ENCODE measurements at regions not wholly inside any gene's neighbourhood (a gene's known extent, or its start where the extent isn't known, plus 50 kb on each side); places are given as distances from the start of the nearest gene placed in this dataset.
"Not testable (repeated sequence)": the region's sequence is repeated elsewhere in the genome, so short reads cannot be mapped to it uniquely, and the experiment has no call there.

DNA sequence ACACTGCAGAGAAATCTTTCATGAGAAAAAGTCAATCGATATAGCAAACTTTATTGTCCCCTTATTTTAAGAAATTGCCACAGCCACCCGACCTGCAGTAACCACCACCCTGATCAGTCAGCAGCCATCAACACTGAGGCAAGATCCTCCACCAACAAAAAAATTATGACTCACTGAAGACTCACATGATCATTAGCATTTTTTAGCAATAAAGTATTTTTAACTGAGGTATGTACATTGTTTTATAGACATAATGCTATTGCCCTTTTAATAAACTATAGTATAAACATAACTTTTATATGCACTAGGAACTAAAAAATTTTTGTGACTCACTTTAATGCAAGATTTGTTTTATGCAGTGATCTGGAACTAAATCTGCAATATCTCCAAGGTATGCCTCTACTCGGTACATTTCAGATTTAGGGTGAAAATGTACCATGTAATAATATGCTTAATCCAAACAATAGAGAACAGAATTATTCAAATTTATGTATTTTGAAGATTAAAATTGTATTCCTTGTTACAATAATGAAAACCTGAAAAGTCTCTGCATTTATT is 79.2 kb upstream of the CEP126 start:
- Histone ChIP-seq H3K27ac (no peak overlapping the region), H3K9me3 (replicated peaks in 1 of 3) (no peaks in the 10 kb centered on the region), H3K36me3 (replicated peaks in 1 of 2) (no peaks in the 10 kb centered on the region), H3K27me3 (no peaks in the 10 kb centered on the region), H3K4me1 (replicated peaks in 1 of 2) (no peaks in the 10 kb centered on the region), H3K4me3 (no peak overlapping the region)
- 73 to 92% (median 81%) methylated on average over 3 of the region's 3 CpGs for WGBS, 4 donors
- TF ChIP-seq POLR2A (IDR thresholded peaks at IDR 0.05), result no peak
- TF ChIP-seq CTCF (IDR thresholded peaks at IDR 0.05), result no peak
- intact Hi-C loops (cut with DNase I), result no loop called here
- DNase-seq, result no peak

GRCh38 chr11:101830475-101830874 is 84.3 kb upstream of the CEP126 start:
- H3K4me3 ChIP-seq; intact Hi-C loops (cut with DNase I); H3K9me3 ChIP-seq (replicated peaks in 1 of 3); DNase-seq; H3K4me1 ChIP-seq (replicated peaks in 1 of 2); H3K27me3 ChIP-seq; H3K36me3 ChIP-seq (replicated peaks in 1 of 2); H3K27ac ChIP-seq: not testable (repeated sequence)
- 68 to 91% (median 75%) methylated on average over 1 of the region's 1 CpG for WGBS, 4 donors

- Histone ChIP-seq H3K9me3 (replicated peaks in 1 of 3) (no peaks in the 10 kb centered on the region), H3K27me3 (peaks cover 3% of the 10 kb centered on the region), H3K4me1 (replicated peaks in 1 of 2) (no peaks in the 10 kb centered on the region), H3K27ac (no peak overlapping the region), H3K36me3 (replicated peaks in 1 of 2) (no peaks in the 10 kb centered on the region), H3K4me3 (no peak overlapping the region)
- no peak for DNase-seq
- intact Hi-C loops (cut with DNase I), result no loop called here
- TF ChIP-seq POLR2A (IDR thresholded peaks at IDR 0.05) (no peak), CTCF (IDR thresholded peaks at IDR 0.05) (no peak)
- WGBS, 4 donors, result 70 to 82% (median 73%) methylated on average over 4 of the region's 4 CpGs
Measured at GRCh38 chr11:101825531-101825930, 89.3 kb upstream of the CEP126 start.

GRCh38 chr11:101817581-101817980 is 97.2 kb upstream of the CEP126 start:
- Histone ChIP-seq H3K4me3 (no peak overlapping the region), H3K27ac (no peak overlapping the region), H3K9me3 (replicated peaks in 1 of 3) (no peaks in the 10 kb centered on the region), H3K27me3 (peaks cover 1% of the 10 kb centered on the region), H3K36me3 (replicated peaks in 1 of 2) (no peaks in the 10 kb centered on the region), H3K4me1 (replicated peaks in 1 of 2) (no peaks in the 10 kb centered on the region)
- intact Hi-C loops (cut with DNase I), result no loop called here
- WGBS, 4 donors, result 41 to 72% (median 54%) methylated on average over 1 of the region's 1 CpG
- TF ChIP-seq CTCF (IDR thresholded peaks at IDR 0.05), result no peak
- no peak for TF ChIP-seq POLR2A (IDR thresholded peaks at IDR 0.05)
- DNase-seq, result no peak

DNA sequence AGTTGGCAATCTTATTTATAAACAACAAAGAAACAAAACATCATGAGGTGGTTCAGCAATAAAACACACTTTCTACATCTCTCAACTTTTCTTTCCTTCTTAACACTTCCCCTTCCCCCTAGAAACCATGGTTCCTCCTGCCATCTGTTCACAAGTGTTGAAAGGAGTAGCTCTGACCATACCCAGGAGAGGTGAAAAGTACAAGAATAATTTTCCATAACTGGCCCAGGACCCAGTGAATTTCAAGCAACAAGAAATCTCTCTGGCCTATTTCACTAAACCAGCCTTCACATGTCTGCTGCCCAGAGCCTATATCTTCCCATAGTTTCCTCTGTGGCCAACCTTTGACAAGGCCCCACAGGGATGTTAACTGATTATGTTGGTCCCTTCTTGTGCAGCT is 98.2 kb upstream of the CEP126 start:
- no peak for DNase-seq
- no peak overlapping the region for H3K4me3 ChIP-seq
- H3K27me3 ChIP-seq, result no peaks in the 10 kb centered on the region
- no peaks in the 10 kb centered on the region for H3K4me1 ChIP-seq (replicated peaks in 1 of 2)
- H3K27ac ChIP-seq, result no peak overlapping the region
- H3K9me3 ChIP-seq (replicated peaks in 1 of 3), result no peaks in the 10 kb centered on the region
- intact Hi-C loops (cut with DNase I), result no loop called here
- no peaks in the 10 kb centered on the region for H3K36me3 ChIP-seq (replicated peaks in 1 of 2)
- TF ChIP-seq CTCF (IDR thresholded peaks at IDR 0.05) (no peak), POLR2A (IDR thresholded peaks at IDR 0.05) (no peak)
